HFFc6 (cell line): ENCODE measurements at regions not wholly inside any gene's neighbourhood (a gene's known extent, or its start where the extent isn't known, plus 50 kb on each side); places are given as distances from the start of the nearest gene placed in this dataset.

Experiments
- DNase-seq: peaks from one replicate; pipeline ENCODE4 v3.0.0-alpha.2; 2018
- H3K27ac Mint-ChIP-seq: 2 replicates; pipeline ENCODE4 v1.8.0; 2020; ENCODE audit warnings: mild to moderate bottlenecking, mixed read lengths
- H3K27me3 Mint-ChIP-seq: 2 replicates; pipeline ENCODE4 v1.8.0; 2021; ENCODE audit warnings: mild to moderate bottlenecking, moderate library complexity, mixed read lengths; ENCODE audit not compliant: insufficient read depth
- H3K36me3 Mint-ChIP-seq: 2 replicates; pipeline ENCODE4 v1.8.0; 2021; ENCODE audit warnings: low read depth, mixed read lengths
- H3K4me1 Mint-ChIP-seq: 2 replicates; pipeline ENCODE4 v1.8.0; 2020; ENCODE audit warnings: low read depth, mixed read lengths
- H3K4me3 Mint-ChIP-seq: 2 replicates; pipeline ENCODE4 v1.8.0; 2020; ENCODE audit warnings: mild to moderate bottlenecking, moderate library complexity, mixed read lengths
- H3K9me3 Mint-ChIP-seq: 2 replicates; pipeline ENCODE4 v1.8.0; 2020; ENCODE audit warnings: mild to moderate bottlenecking, mixed read lengths
- CTCF ChIP-seq: fragments of 200-600 bp; sonication (generic); IDR thresholded peaks from 2 replicates; pipeline ENCODE4 v1.5.0; 2021; ENCODE audit warnings: antibody characterized with exemption, mild to moderate bottlenecking

- Mint-ChIP-seq H3K4me3 (no peak overlapping the region), H3K36me3 (no peaks in the 10 kb centered on the region), H3K27ac (no peak overlapping the region), H3K27me3 (no peaks in the 10 kb centered on the region; the same call in 1 of the 2 replicates), H3K4me1 (no peaks in the 10 kb centered on the region), H3K9me3 (peaks cover 8% of the 10 kb centered on the region; the same call in 1 of the 2 replicates)
- TF ChIP-seq CTCF = no peak
- DNase-seq = no peak
Measured at GRCh38 chr7:13603661-13604060, 385.8 kb downstream of the ETV1 start.

- Mint-ChIP-seq H3K9me3 (peaks cover 8% of the 10 kb centered on the region; the same call in 1 of the 2 replicates), H3K4me3 (no peak overlapping the region), H3K36me3 (no peaks in the 10 kb centered on the region), H3K4me1 (no peaks in the 10 kb centered on the region), H3K27ac (no peak overlapping the region), H3K27me3 (no peaks in the 10 kb centered on the region; the same call in 1 of the 2 replicates)
- DNase-seq = no peak
- no peak for TF ChIP-seq CTCF
Measured at GRCh38 chr7:13604178-13604577, 385.3 kb downstream of the ETV1 start.

GRCh38 chr7:13610372-13610771, 379.1 kb downstream of the ETV1 start:
- Mint-ChIP-seq H3K4me1 (no peaks in the 10 kb centered on the region), H3K4me3 (no peak overlapping the region), H3K9me3 (peaks cover 8% of the 10 kb centered on the region), H3K36me3 (no peaks in the 10 kb centered on the region), H3K27me3 (no peaks in the 10 kb centered on the region; the same call in 1 of the 2 replicates), H3K27ac (no peak overlapping the region)
- DNase-seq = no peak
- no peak for TF ChIP-seq CTCF

- Mint-ChIP-seq H3K27me3 (peaks cover 3% of the 10 kb centered on the region), H3K27ac (no peak overlapping the region), H3K36me3 (no peaks in the 10 kb centered on the region), H3K4me1 (no peaks in the 10 kb centered on the region), H3K4me3 (no peak overlapping the region), H3K9me3 (peaks cover 2% of the 10 kb centered on the region)
- DNase-seq = no peak
- TF ChIP-seq CTCF = no peak
Measured at GRCh38 chr7:13615679-13616078, 373.8 kb downstream of the ETV1 start.

GRCh38 chr7:13627455-13627854, 362.0 kb downstream of the ETV1 start:
- Mint-ChIP-seq H3K9me3 (peaks cover 6% of the 10 kb centered on the region; the same call in 1 of the 2 replicates), H3K36me3 (0 out of 2 replicates have a peak, but pooled peaks cover 4% of the 10 kb centered on the region), H3K4me3 (no peak overlapping the region), H3K4me1 (peaks cover 16% of the 10 kb centered on the region), H3K27ac (no peak overlapping the region), H3K27me3 (0 out of 2 replicates have a peak, but pooled peaks cover 1% of the 10 kb centered on the region)
- no peak for TF ChIP-seq CTCF
- DNase-seq = no peak
